Left lung (tissue), 4 donors: ENCODE measurements at regions not wholly inside any gene's neighbourhood (a gene's known extent, or its start where the extent isn't known, plus 50 kb on each side); places are given as distances from the start of the nearest gene placed in this dataset.

Source experiments
- ATAC-seq: fragments of 200-7000 bp; cut with Tn5 transposase; one replicate; pipeline ENCODE4 v1.9.1; 2020; ENCODE audit warnings: moderate library complexity
- DNase-seq, 4 donors: peaks; one replicate each; pipeline ENCODE4 v3.0.0-alpha.2; 2013 to 2020
- H3K27ac ChIP-seq, 2 donors: fragments of 200-600 bp; sonication (generic) in 1 of 2; one replicate each; pipeline versions ENCODE4 v1.5.0 to v1.8.0; 2020 to 2021
- H3K27me3 ChIP-seq, 2 donors: fragments of 200-600 bp; sonication (generic) in 1 of 2; one replicate each; pipeline versions ENCODE4 v1.5.0 to v1.8.0; 2020 to 2021
- H3K36me3 ChIP-seq, 2 donors: fragments of 200-600 bp; sonication (generic) in 1 of 2; one replicate each; pipeline versions ENCODE4 v1.5.0 to v1.8.0; 2020 to 2021
- H3K4me1 ChIP-seq, 2 donors: fragments of 200-600 bp; one replicate each; pipeline ENCODE4 v1.8.0; 2021
- H3K4me3 ChIP-seq, 2 donors: fragments of 200-600 bp; sonication (generic) in 1 of 2; one replicate each; pipeline versions ENCODE4 v1.5.0 to v1.8.0; 2020 to 2021; ENCODE audit warnings: mild to moderate bottlenecking in 1 of 2
- H3K9me3 ChIP-seq, 2 donors: fragments of 200-600 bp; sonication (generic) in 1 of 2; one replicate each; pipeline versions ENCODE4 v1.5.0 to v1.8.0; 2020 to 2021
- intact Hi-C, 2 donors: fragments of 100-400 bp; cut with DNase I; formaldehyde crosslinking; loops; one replicate each; pipeline versions ENCODE4 v1.11.2 to v1.14.2; 2022
- TF ChIP-seq, protein P1 (sequence below), 2 donors: fragments of 200-600 bp; sonication (generic) in 1 of 2; IDR thresholded peaks; one replicate each; pipeline versions ENCODE4 v1.5.0 to v1.8.0; 2021; ENCODE audit warnings: antibody characterized with exemption in 2 of 2
- donor health status: DM: no; HTN: yes; CAD: no.
- donor health status: DM: no; HTN: no; CAD: no.

DNA sequence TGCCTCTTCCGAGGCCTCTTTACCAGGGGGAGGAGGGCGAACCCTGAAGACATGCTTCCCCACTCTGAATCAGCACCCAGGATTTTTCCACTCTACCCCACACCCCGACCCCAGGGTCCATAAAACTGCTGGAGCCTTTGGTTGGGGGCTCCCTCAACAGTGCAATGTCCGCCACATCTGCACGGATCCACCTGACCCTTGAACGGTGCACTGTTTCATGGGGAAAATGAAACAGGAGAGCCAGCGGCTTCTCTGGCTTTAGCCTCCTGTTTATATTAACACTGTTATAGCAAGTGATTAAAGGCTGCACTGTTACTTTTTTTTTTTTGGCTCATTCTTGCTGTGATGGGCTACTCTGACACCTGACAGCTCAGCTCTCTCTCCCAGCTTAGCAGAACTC lies 124.1 kb upstream of the DLG1 start:
- H3K27ac ChIP-seq, result no peak overlapping the region
- DNase-seq, result peak in 1 of 4 donors; percentile 10
- no peaks in the 10 kb centered on the region for H3K9me3 ChIP-seq
- no peak overlapping the region for H3K4me3 ChIP-seq
- no peaks in the 10 kb centered on the region for H3K36me3 ChIP-seq
- intact Hi-C loops, result no loop called here
- TF ChIP-seq, protein P1, sequence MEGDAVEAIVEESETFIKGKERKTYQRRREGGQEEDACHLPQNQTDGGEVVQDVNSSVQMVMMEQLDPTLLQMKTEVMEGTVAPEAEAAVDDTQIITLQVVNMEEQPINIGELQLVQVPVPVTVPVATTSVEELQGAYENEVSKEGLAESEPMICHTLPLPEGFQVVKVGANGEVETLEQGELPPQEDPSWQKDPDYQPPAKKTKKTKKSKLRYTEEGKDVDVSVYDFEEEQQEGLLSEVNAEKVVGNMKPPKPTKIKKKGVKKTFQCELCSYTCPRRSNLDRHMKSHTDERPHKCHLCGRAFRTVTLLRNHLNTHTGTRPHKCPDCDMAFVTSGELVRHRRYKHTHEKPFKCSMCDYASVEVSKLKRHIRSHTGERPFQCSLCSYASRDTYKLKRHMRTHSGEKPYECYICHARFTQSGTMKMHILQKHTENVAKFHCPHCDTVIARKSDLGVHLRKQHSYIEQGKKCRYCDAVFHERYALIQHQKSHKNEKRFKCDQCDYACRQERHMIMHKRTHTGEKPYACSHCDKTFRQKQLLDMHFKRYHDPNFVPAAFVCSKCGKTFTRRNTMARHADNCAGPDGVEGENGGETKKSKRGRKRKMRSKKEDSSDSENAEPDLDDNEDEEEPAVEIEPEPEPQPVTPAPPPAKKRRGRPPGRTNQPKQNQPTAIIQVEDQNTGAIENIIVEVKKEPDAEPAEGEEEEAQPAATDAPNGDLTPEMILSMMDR (IDR thresholded peaks at IDR 0.05), result no peak
- peaks cover 0 to 12% of the 10 kb centered on the region in 2 donors for H3K27me3 ChIP-seq
- H3K4me1 ChIP-seq, result no peaks in the 10 kb centered on the region
- peak; percentile 20 for ATAC-seq

DNA sequence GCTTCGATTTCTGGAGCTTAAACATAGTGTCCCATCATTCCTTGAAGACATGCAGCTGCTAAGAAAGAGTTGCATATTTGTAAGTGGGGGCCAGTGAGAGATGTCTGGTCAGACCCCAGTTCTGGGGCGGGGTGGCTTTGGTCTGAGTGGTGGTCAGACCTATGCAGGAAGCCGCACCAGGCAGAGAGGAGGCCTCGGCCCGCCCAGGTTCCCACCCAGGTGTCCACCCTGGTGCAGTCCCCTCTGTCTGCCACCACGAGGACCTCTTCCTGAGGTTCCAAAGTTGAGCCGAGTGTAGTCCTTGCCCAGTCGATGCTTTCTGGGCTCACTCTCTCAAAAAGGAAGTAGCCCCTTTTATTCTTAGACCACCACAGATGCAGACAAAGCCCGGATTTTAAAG lies 122.6 kb upstream of the DLG1 start:
- DNase-seq (peak in 1 of 4 donors; percentile 14), ATAC-seq (no peak)
- Histone ChIP-seq H3K4me3 (no peak overlapping the region), H3K4me1 (no peaks in the 10 kb centered on the region), H3K9me3 (no peaks in the 10 kb centered on the region), H3K27ac (no peak overlapping the region), H3K36me3 (no peaks in the 10 kb centered on the region), H3K27me3 (peaks cover 0 to 12% of the 10 kb centered on the region in 2 donors)
- TF ChIP-seq, protein P1 (IDR thresholded peaks at IDR 0.05), result no peak
- intact Hi-C loops, result no loop called here

DNA sequence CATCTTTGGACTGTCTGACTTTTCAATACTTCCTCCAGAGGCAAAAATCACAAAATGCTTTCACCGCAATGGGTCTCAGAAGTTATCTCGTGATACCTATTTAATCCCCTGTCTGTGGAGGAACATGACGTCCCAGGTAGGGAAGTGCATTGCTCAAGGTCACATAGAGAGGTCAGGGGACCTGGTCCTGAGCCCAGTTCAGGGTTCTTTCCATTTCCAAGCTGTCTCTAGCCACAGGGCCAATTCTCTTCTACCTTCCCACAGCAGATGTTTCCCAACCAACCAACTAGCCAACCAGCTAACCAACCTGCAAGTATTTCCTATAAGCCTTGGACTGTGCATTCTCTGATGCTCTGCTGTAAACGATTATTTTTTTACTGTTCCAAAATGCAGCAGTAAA lies 122.2 kb upstream of the DLG1 start:
- no peak overlapping the region for H3K27ac ChIP-seq
- intact Hi-C loops, result no loop called here
- ATAC-seq, result no peak

DNA sequence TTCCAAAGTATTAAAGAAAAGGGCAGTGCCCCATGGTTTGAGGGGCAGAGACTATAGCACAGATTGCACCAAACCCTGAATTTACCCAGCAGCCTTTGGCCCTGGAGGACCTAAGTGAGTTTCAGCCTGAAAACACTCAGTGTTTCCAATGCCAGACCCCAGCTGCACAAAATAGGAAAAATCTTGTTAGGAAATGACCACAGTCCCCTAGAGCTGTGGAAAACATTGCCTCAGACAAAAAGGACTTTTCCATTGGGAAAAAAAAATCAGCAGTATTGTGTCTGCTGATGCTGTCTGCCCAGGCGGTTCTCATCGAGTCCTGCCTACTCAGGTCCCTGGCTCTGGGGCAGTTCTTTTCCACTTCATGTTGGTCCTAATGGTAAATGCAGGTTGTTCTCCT lies 121.7 kb upstream of the DLG1 start:
- no peaks in the 10 kb centered on the region for H3K9me3 ChIP-seq
- TF ChIP-seq, protein P1 (IDR thresholded peaks at IDR 0.05), result no peak
- peak in 1 of 4 donors; percentile 25 for DNase-seq
- peaks cover 0 to 12% of the 10 kb centered on the region in 2 donors for H3K27me3 ChIP-seq
- H3K4me3 ChIP-seq, result no peak overlapping the region
- H3K27ac ChIP-seq, result no peak overlapping the region
- ATAC-seq, result peak; percentile 33
- intact Hi-C loops, result no loop called here
- H3K4me1 ChIP-seq, result no peaks in the 10 kb centered on the region
- H3K36me3 ChIP-seq, result no peaks in the 10 kb centered on the region

More for the DNA sequence above, 122.2 kb upstream of the DLG1 start:
- no peak overlapping the region for H3K4me3 ChIP-seq
- peak in 1 of 4 donors; percentile 4 for DNase-seq
- H3K27me3 ChIP-seq, result peaks cover 0 to 12% of the 10 kb centered on the region in 2 donors
- TF ChIP-seq, protein P1 (IDR thresholded peaks at IDR 0.05), result no peak
- H3K36me3 ChIP-seq, result no peaks in the 10 kb centered on the region
- no peaks in the 10 kb centered on the region for H3K9me3 ChIP-seq
- no peaks in the 10 kb centered on the region for H3K4me1 ChIP-seq

DNA sequence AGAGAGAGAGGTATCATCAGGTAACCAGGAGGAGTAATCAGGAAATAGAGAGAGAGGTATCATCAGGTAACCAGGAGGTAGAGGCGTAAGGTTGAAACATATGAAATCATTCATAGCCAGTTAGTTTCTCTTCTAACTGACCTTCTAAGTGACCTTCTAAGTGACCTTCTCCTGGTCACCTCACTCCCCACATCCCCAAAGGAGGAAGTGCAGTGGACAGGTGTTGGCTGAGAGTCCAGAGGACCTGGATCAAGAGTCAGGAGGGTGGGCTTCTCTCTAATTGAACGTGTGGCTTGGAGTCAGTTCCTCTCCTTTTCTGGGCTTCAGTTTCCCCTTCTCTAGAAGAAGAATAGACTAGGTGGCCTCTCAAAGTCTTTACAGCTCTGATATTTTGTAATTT lies 121.3 kb upstream of the DLG1 start:
- intact Hi-C loops, result no loop called here
- TF ChIP-seq, protein P1 (IDR thresholded peaks at IDR 0.05), result no peak
- Histone ChIP-seq H3K9me3 (no peaks in the 10 kb centered on the region), H3K27me3 (peaks cover 0 to 12% of the 10 kb centered on the region in 2 donors), H3K36me3 (no peaks in the 10 kb centered on the region), H3K27ac (no peak overlapping the region), H3K4me3 (no peak overlapping the region), H3K4me1 (no peaks in the 10 kb centered on the region)
- DNase-seq (peak in 1 of 4 donors; percentile 7), ATAC-seq (no peak)
